Epithelial cell of proximal tubule (primary cell): ENCODE measurements at regions not wholly inside any gene's neighbourhood (a gene's known extent, or its start where the extent isn't known, plus 50 kb on each side); places are given as distances from the start of the nearest gene placed in this dataset.

Experiments
- DNase-seq: peaks from one replicate; pipeline ENCODE4 v3.0.0-alpha.2; 2011; ENCODE audit warnings: low read depth
- H3K4me3 ChIP-seq: 2 replicates; pipeline ENCODE4 v1.5.1; 2011; ENCODE audit warnings: low read depth, mild to moderate bottlenecking, low read length
- TF ChIP-seq, protein P1 (sequence below): conservative IDR thresholded peaks from 2 replicates; pipeline ENCODE4 v1.5.1; 2012; ENCODE audit warnings: low read depth, mild to moderate bottlenecking, low read length

DNA sequence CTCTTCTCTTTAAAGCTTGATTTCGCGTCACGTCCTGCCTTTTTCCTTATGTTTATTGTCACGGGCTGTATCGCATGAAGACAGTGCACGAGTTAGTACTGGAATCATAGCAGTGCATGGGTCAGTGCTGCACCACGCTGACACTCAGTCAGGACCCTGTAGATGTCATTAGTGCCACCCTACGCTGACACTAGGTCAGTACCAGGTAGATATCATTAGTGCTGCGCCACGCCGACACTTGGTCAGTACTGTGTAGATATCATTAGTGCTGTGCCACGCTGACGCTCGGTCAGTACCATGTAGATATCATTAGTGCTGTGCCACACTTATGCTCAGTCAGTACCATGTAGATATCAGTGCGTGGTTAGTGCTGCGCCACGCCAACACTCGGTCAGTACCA, 106.2 kb upstream of the ZNF469 start:
- TF ChIP-seq, protein P1, sequence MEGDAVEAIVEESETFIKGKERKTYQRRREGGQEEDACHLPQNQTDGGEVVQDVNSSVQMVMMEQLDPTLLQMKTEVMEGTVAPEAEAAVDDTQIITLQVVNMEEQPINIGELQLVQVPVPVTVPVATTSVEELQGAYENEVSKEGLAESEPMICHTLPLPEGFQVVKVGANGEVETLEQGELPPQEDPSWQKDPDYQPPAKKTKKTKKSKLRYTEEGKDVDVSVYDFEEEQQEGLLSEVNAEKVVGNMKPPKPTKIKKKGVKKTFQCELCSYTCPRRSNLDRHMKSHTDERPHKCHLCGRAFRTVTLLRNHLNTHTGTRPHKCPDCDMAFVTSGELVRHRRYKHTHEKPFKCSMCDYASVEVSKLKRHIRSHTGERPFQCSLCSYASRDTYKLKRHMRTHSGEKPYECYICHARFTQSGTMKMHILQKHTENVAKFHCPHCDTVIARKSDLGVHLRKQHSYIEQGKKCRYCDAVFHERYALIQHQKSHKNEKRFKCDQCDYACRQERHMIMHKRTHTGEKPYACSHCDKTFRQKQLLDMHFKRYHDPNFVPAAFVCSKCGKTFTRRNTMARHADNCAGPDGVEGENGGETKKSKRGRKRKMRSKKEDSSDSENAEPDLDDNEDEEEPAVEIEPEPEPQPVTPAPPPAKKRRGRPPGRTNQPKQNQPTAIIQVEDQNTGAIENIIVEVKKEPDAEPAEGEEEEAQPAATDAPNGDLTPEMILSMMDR: no peak
- DNase-seq: no peak

DNA sequence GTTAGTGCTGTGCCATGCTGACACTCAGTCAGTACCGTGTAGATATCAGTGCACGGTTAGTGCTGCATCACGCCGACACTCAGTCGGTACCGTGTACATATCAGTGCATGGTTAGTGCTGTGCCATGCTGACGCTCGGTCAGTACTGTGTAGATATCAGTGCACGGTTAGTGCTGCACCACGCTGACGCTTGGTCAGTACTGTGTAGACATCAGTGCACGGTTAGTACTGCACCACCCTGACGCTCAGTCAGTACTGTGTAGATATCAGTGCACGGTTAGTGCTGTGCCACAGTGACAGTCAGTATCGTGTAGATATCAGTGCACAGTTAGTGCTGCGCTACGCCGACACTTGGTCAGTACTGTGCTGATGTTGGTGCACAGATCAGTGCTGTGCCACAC, 102.8 kb upstream of the ZNF469 start:
- no peak overlapping the region for H3K4me3 ChIP-seq
- TF ChIP-seq, protein P1: no peak
- DNase-seq: no peak

More for the DNA sequence above, 106.2 kb upstream of the ZNF469 start:
- H3K4me3 ChIP-seq: no peak overlapping the region

DNA sequence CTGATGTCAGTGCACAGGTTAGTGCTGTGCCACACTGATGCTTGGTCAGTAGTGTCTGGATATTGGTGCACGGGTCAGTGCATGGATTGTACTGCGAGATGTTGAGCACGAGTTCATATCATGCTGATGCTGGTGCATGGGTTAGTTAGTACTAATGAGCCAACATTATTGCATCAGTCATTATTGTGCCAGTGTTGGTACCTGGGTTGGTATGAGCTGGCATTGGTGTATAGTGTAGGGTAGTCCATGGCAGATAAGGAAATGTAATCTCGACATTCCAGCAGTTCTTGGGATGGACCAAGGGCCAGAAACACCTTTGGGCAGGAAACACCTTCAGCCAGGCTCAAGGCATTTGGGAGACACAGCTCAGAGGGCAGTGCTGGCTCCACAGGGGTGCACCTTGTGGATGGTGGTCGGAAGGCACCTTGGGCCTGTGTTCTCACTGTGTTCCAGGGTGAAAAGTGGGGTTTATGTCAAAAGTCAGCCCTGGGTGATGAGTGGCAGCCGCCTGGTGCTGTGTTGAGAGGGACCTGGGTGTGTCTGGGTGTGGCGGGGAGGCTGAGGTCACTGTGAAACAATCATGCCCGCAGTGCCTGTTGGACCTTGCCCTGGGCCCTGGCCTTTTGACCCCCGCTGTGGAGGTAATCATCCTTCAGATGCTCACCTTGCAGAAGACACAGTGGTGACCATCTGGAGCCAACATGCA, 100.7 kb upstream of the ZNF469 start:
- H3K4me3 ChIP-seq: no peak overlapping the region
- DNase-seq: no peak
- TF ChIP-seq, protein P1: no peak

DNA sequence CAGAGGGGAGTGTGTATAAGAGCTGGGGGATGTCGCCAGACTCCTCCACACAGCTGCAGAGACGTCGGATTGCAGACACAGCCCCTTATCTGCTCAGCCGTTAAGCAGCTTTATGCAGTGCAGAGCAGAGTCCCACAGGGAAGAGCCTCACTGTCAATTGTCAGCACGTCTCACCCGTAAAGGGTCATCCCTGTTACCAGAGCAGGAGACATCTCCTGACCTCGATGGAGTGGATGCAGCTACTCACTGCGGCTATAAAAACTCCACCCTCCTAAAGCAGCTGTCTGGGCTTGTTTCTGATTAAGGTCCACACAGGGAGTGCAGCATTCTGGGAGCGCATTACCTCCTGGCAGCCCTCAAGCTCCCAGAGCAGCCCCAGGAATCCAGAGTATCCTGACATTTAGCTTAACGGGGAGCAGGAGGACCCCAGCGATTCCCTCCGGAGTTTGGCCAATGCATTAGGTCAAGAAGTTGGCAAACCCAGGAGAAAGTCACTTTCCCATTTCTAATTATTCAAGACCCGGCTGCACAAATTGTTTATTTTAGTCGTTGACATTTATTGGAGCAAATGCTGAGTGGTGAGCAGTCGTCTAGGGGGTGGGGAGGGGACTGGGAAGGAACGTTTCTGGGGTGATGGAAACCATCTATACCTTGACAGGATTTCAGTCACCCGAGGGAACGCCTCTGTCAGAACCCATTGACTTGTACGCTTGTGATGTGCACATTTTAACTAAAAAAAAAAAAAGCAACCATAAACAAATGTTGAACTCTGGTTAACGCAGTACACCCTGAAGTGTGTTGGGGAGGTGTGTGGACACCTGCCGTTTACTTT, 100.0 kb upstream of the ZNF469 start:
- TF ChIP-seq, protein P1: no peak
- no peak overlapping the region for H3K4me3 ChIP-seq
- no peak for DNase-seq

DNA sequence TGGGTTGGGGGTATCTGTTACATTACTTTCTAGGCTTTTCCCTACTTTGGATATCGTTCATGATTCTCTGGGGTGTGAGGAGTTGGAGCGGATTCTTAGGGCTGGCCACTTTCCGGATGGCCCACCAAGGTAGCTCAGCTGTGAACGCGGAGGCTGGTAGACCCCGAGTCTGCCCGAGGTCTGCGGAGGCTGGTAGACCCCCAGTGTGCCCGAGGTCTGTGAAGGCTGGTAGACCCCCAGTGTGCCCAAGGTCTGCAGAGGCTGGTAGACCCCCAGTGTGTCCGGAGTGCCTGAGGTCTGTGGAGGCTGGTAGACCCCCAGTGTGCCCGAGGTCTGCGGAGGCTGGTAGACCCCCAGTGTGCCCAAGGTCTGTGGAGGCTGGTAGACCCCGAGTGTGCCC, 99.2 kb upstream of the ZNF469 start:
- no peak for DNase-seq
- no peak overlapping the region for H3K4me3 ChIP-seq
- TF ChIP-seq, protein P1: no peak

DNA sequence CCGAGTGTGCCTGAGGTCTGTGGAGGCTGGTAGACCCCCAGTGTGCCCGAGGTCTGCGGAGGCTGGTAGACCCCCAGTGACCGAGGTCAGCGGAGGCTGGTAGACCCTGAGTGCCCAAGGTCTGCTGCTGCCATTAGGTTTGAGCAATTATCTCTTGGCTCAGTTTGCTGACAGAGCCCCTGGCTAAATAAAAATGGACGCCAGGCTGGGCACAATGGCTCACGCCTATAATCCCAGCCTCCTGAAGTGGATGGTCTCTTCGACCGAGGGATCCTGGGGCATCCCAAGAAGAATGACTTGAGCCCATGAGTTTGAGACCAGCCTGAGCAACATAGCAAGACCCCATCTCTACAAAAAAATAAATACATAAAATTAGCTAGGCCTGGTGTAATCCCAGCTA, 98.7 kb upstream of the ZNF469 start:
- no peak overlapping the region for H3K4me3 ChIP-seq
- DNase-seq: no peak
- TF ChIP-seq, protein P1: no peak
